Lung (tissue), 11 donors: ENCODE measurements at regions not wholly inside any gene's neighbourhood (a gene's known extent, or its start where the extent isn't known, plus 50 kb on each side); places are given as distances from the start of the nearest gene placed in this dataset.

ENCODE experiments used
- ATAC-seq: fragments of 200-7000 bp; cut with Tn5 transposase; one replicate; pipeline ENCODE4 v1.9.1; 2020; ENCODE audit warnings: moderate number of reproducible peaks; ENCODE audit not compliant: insufficient read depth, low FRiP score
- DNase-seq, 3 donors: peaks; one replicate each; pipeline ENCODE4 v3.0.0-alpha.2; 2013 to 2017
- H3K27ac ChIP-seq, 2 donors: one replicate each; pipeline ENCODE4 v1.5.1; 2013; ENCODE audit warnings: mild to moderate bottlenecking in 2 of 2, moderate library complexity in 2 of 2, control low read depth in 1 of 2, inconsistent platforms in 1 of 2, low read depth in 1 of 2, low read length in 1 of 2
- H3K27me3 ChIP-seq, 3 donors: one replicate each; pipeline ENCODE4 v1.5.1; 2013; ENCODE audit warnings: low read length in 2 of 3; ENCODE audit not compliant: control insufficient read depth in 3 of 3, insufficient read depth in 3 of 3
- H3K36me3 ChIP-seq, 4 donors: one replicate each; pipeline ENCODE4 v1.5.1; 2013; ENCODE audit warnings: low read length in 4 of 4, mild to moderate bottlenecking in 1 of 4, moderate library complexity in 1 of 4; ENCODE audit not compliant: control insufficient read depth in 4 of 4, insufficient read depth in 4 of 4
- H3K4me1 ChIP-seq, 5 donors: one replicate each; pipeline ENCODE4 v1.5.1; 2013; ENCODE audit warnings: low read length in 5 of 5, mild to moderate bottlenecking in 2 of 5, moderate library complexity in 1 of 5; ENCODE audit not compliant: control insufficient read depth in 5 of 5, insufficient read depth in 5 of 5
- H3K4me3 ChIP-seq: one replicate; pipeline ENCODE4 v1.5.1; 2013; ENCODE audit warnings: mild to moderate bottlenecking, control low read depth, moderate library complexity
- H3K9ac ChIP-seq, 2 donors: one replicate each; pipeline ENCODE4 v1.5.1; 2013; ENCODE audit warnings: low read length in 2 of 2, control low read depth in 1 of 2; ENCODE audit not compliant: insufficient read depth in 1 of 2
- H3K9me3 ChIP-seq, 4 donors: one replicate each; pipeline ENCODE4 v1.5.1; 2013; ENCODE audit warnings: low read length in 3 of 4, mild to moderate bottlenecking in 1 of 4, moderate library complexity in 1 of 4; ENCODE audit not compliant: control insufficient read depth in 4 of 4, insufficient read depth in 3 of 4
- WGBS, 2 donors: extraction: QIAGEN DNeasy Blood & Tissue Kit; methylation state at CpG; one replicate each; pipeline ENCODE4 v1.1.7; 2013; 5-methylcytosine and 5-hydroxymethylcytosine counted together
- TF ChIP-seq, protein P1 (sequence below): IDR thresholded peaks from 2 replicates; pipeline ENCODE4 v1.5.1; 2012; ENCODE audit warnings: mild to moderate bottlenecking; ENCODE audit errors: control extremely low read depth, extremely low read depth
- donor health status: control.
- donor health status: control.
- donor health status: Bipolar disorder and iron deficiency.
- donor health status: healthy.
- donor health status: DM: yes; HTN: yes; CAD: no.

DNA sequence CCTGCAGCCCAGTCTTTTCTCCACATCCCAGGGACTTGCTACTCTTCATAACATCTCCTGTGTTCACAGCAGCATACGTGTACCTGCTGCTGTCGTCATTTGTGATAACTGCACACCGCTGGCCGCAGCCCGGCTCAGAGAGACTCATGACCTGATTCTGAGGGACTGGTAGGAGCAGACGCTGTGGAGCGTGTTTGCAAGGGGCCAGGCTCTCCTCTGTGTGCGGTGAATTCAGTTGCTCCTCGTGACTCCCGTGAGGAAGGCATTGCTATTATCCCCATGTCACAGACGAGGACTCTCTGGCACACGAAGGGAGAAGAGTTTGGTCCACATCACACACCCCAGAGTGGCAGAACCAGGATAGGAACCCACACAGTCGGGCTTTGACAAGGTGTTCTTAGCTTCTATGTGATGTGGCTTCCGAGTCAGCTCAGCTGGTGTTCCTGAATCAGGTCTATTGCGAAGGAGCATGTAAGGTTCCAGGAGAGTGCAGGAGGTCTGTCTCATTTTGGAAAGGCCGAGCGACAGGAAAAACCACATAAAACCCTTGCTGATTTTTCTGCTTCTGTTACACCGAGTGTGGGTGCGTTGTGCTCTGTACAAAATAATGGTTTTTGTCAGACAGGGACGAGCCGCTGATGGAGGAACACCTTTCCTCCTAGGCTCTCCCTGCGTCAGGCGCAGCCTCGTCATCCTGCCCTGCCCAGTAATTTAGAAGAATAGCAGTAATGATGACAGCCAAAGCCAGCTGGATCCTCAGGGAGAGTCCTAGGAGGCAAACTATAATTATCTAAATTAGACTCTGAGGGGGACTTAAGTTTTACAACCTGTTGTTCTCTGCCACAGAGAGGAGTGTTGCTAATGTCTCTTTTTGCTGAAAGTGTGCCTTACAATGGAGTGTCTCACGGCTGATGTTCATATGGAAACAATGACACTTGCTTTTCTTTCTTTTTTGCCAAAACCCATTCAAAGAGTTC, 157.5 kb upstream of the RGMA start:
- DNase-seq (no peak), ATAC-seq (no peak)
- Histone ChIP-seq H3K9me3 (no peaks in the 10 kb centered on the region), H3K9ac (no peak overlapping the region), H3K36me3 (no peaks in the 10 kb centered on the region), H3K4me3 (no peak overlapping the region), H3K27me3 (no peaks in the 10 kb centered on the region), H3K4me1 (no peaks in the 10 kb centered on the region), H3K27ac (no peak overlapping the region)
- 90 to 94% methylated on average over 25 of the region's 25 CpGs for WGBS, 2 donors
- TF ChIP-seq, protein P1, sequence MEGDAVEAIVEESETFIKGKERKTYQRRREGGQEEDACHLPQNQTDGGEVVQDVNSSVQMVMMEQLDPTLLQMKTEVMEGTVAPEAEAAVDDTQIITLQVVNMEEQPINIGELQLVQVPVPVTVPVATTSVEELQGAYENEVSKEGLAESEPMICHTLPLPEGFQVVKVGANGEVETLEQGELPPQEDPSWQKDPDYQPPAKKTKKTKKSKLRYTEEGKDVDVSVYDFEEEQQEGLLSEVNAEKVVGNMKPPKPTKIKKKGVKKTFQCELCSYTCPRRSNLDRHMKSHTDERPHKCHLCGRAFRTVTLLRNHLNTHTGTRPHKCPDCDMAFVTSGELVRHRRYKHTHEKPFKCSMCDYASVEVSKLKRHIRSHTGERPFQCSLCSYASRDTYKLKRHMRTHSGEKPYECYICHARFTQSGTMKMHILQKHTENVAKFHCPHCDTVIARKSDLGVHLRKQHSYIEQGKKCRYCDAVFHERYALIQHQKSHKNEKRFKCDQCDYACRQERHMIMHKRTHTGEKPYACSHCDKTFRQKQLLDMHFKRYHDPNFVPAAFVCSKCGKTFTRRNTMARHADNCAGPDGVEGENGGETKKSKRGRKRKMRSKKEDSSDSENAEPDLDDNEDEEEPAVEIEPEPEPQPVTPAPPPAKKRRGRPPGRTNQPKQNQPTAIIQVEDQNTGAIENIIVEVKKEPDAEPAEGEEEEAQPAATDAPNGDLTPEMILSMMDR: no peak

DNA sequence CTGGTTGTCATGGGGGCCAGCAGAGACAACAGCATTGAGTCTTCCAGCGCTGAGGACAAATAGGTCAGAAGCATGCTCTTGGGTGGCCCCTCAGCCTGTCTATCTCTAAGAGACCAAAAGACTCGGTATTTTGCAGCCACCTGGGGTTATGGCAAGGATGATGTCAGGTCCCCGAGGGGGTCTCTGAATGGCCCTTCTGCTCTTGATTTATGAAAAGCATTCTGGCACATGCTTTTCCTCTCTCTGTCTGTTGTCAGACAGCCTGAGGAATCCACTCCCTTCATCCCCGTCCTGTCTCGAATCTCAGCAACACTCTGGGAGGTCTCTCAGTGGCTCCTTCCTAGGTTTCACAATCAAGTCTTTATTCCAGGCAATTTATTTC, 156.6 kb upstream of the RGMA start:
- Histone ChIP-seq H3K4me3 (no peak overlapping the region), H3K36me3 (no peaks in the 10 kb centered on the region), H3K4me1 (no peaks in the 10 kb centered on the region), H3K9me3 (no peaks in the 10 kb centered on the region), H3K27me3 (no peaks in the 10 kb centered on the region), H3K9ac (no peak overlapping the region), H3K27ac (no peak overlapping the region)
- TF ChIP-seq, protein P1: no peak
- 78 to 80% methylated on average over 5 of the region's 5 CpGs for WGBS, 2 donors
- no peak for DNase-seq
- ATAC-seq: no peak

DNA sequence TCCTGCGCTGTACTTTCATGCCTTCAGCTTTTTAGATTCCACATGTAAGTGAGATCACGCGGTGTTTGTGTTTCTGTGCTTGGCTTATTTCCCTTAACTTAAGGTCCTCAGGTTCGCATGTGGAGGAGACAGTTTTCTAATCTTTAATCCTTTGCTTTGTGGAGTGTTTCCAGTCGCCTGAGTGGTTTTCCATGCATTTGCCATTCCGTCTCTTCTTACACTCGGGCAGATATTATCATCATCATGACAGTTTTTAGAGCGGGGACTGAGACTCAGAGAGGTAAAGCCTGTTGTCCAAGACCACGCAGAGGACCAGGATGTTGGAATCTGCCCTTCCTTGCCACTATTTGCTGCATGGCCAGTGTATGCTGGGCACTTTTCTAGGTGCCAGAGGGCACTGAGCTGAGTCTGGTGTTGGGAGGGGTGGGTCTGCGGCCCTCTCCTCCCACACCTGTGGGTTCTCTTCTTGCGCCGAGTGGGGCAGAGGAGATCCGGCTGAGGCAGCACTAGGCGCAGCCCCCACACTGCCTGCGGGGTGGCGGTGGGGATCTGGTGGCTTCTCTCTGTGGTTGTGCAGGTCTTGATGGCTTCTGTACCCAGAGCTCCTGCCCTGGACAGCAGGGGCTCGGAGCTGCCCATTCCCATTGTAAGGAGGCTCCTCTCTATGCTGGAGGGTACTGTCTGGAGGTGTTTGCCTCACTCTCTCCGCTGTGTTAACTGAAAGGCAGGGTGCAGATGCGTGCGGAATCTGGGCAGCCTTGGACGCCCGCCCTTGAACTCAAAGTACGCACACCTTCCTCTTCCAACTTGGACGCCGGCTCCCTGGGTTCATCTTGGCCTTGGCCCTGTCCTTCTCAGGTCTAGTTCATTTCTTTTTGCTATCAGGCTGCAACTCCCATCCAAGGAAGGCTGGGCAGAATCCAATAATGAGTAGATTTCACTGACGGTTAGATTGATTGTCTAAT, 156.0 kb upstream of the RGMA start:
- DNase-seq (no peak), ATAC-seq (no peak)
- no peaks in the 10 kb centered on the region for H3K27me3 ChIP-seq
- H3K4me3 ChIP-seq: no peak overlapping the region
- WGBS, 2 donors: 91 to 92% methylated on average over 26 of the region's 26 CpGs
- H3K36me3 ChIP-seq: no peaks in the 10 kb centered on the region
- TF ChIP-seq, protein P1: no peak
- no peak overlapping the region for H3K27ac ChIP-seq
- no peaks in the 10 kb centered on the region for H3K4me1 ChIP-seq
- no peaks in the 10 kb centered on the region for H3K9me3 ChIP-seq
- H3K9ac ChIP-seq: no peak overlapping the region
